DOHH2 (cell line): ENCODE measurements at regions not wholly inside any gene's neighbourhood (a gene's known extent, or its start where the extent isn't known, plus 50 kb on each side); places are given as distances from the start of the nearest gene placed in this dataset.

Experiments used
- CTCF ChIP-seq: fragments of 200-600 bp; sonication (generic); IDR thresholded peaks from one replicate; pipeline ENCODE4 v1.5.1; 2014; ENCODE audit warnings: antibody characterized with exemption, mild to moderate bottlenecking, low read depth, low read length; ENCODE audit not compliant: poor library complexity, severe bottlenecking
- EZH2phosphoT487 ChIP-seq: fragments of 200-600 bp; sonication (generic); IDR thresholded peaks from 2 replicates; pipeline ENCODE4 v1.6.1; 2017; ENCODE audit warnings: borderline replicate concordance, mild to moderate bottlenecking, antibody characterized with exemption, low read length, moderate library complexity, mixed read lengths

GRCh38 chr17:79463421-79464317, 147.2 kb downstream of the RBFOX3 start:
- TF ChIP-seq CTCF, result no peak
- no peak for TF ChIP-seq EZH2phosphoT487
